Keratinocyte (primary cell): ENCODE measurements at regions not wholly inside any gene's neighbourhood (a gene's known extent, or its start where the extent isn't known, plus 50 kb on each side); places are given as distances from the start of the nearest gene placed in this dataset.

Source experiments
- EZH2 ChIP-seq: IDR thresholded peaks from one replicate; pipeline ENCODE4 v1.6.1; 2012; ENCODE audit warnings: inconsistent platforms, mild to moderate bottlenecking, low read length, moderate library complexity
- TF ChIP-seq, protein P1 (sequence below), 3 experiments: IDR thresholded peaks in 1 of 3; conservative IDR thresholded peaks in 1 of 3; optimal IDR thresholded peaks in 1 of 3; 2 replicates in 2 of 3; 3 replicates in 1 of 3; pipeline versions ENCODE3 to v1.5.1; 2011; ENCODE audit warnings: low read length in 3 of 3, mild to moderate bottlenecking in 3 of 3, moderate library complexity in 2 of 3, control low read depth in 1 of 3, inconsistent platforms in 1 of 3; ENCODE audit not compliant: insufficient read depth in 2 of 3; ENCODE audit errors: extremely low read depth in 1 of 3

DNA sequence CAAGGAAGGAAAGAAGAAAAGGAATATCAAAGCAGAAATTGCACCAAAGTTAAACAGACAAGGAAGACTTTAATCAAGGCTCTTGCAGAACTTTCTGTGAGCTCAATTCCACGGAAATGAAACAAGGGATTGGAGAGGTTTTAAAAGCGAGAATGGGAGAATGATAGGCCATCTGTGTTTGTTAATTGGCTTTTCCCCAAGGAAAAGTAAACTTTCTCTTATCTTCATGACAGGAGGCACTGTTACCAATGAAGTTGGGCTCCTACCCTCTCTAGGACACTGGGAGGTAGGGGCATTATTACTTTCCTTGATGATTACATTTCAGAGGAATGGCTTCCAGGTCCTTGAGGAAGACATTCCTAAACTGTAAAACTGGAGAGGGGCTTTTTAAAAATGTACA is 328.8 kb upstream of the NWD2 start:
- TF ChIP-seq, protein P1, sequence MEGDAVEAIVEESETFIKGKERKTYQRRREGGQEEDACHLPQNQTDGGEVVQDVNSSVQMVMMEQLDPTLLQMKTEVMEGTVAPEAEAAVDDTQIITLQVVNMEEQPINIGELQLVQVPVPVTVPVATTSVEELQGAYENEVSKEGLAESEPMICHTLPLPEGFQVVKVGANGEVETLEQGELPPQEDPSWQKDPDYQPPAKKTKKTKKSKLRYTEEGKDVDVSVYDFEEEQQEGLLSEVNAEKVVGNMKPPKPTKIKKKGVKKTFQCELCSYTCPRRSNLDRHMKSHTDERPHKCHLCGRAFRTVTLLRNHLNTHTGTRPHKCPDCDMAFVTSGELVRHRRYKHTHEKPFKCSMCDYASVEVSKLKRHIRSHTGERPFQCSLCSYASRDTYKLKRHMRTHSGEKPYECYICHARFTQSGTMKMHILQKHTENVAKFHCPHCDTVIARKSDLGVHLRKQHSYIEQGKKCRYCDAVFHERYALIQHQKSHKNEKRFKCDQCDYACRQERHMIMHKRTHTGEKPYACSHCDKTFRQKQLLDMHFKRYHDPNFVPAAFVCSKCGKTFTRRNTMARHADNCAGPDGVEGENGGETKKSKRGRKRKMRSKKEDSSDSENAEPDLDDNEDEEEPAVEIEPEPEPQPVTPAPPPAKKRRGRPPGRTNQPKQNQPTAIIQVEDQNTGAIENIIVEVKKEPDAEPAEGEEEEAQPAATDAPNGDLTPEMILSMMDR (optimal IDR thresholded peaks at IDR 0.05 in 1 of 3, IDR thresholded peaks at IDR 0.05 in 1 of 3, conservative IDR thresholded peaks at IDR 0.05 in 1 of 3; ENCODE audit: extremely low read depth in 1 of 3, insufficient read depth in 2 of 3, low read length in 3 of 3) = no peak
- no peak for TF ChIP-seq EZH2
